SK-N-SH (cell line): ENCODE measurements at regions not wholly inside any gene's neighbourhood (a gene's known extent, or its start where the extent isn't known, plus 50 kb on each side); places are given as distances from the start of the nearest gene placed in this dataset.

ENCODE experiments used
- CTCF ChIA-PET: fragments of 300-600, 350-600 bp; formaldehyde crosslinking; extraction: SDS; loops from one replicate; lab custom pipeline; 2021; lab: Yijun Ruan, JAX
- POLR2A ChIA-PET: fragments of 350-600 bp; sonication (Branson Sonifier 250); formaldehyde crosslinking; extraction: SDS; loops from one replicate; lab custom pipeline; 2020; ENCODE audit warnings: antibody characterized with exemption, inconsistent platforms; lab: Yijun Ruan, JAX
- DNase-seq: peaks from one replicate; pipeline ENCODE4 v3.0.0; 2012
- H2AFZ ChIP-seq: fragments of 200-600 bp; sonication (generic); 2 replicates; pipeline ENCODE4 v1.8.1; 2016; ENCODE audit warnings: antibody characterized with exemption, mild to moderate bottlenecking, low read depth
- H3F3A ChIP-seq: fragments of 200-600 bp; sonication (generic); replicated peaks from 2 replicates; pipeline ENCODE3; 2016; ENCODE audit warnings: antibody characterized with exemption, mild to moderate bottlenecking; ENCODE audit not compliant: insufficient read depth
- H3K27ac ChIP-seq, 2 experiments: fragments of 200-500 bp in 1 of 2; fragments of 200-600 bp in 1 of 2; sonication (Bioruptor generic) in 1 of 2; sonication (generic), shearing (Covaris generic) in 1 of 2; 2 replicates each; pipeline versions ENCODE4 v1.5.1 to v1.6.1; 2014 to 2016; ENCODE audit warnings: low read depth in 2 of 2, inconsistent platforms in 1 of 2, low read length in 1 of 2, mild to moderate bottlenecking in 1 of 2, mixed read lengths in 1 of 2
- H3K27me3 ChIP-seq: fragments of 200-600 bp; sonication (generic), shearing (Covaris generic); 2 replicates; pipeline ENCODE4 v1.6.1; 2016; ENCODE audit warnings: mixed run types; ENCODE audit not compliant: insufficient read depth
- H3K36me3 ChIP-seq, 2 experiments: fragments of 200-500 bp in 1 of 2; fragments of 200-600 bp in 1 of 2; sonication (Bioruptor generic) in 1 of 2; sonication (generic) in 1 of 2; replicated peaks in 1 of 2; 2 replicates each; pipeline versions ENCODE3 to v1.5.1; 2014 to 2016; ENCODE audit warnings: low read length in 1 of 2, mild to moderate bottlenecking in 1 of 2; ENCODE audit not compliant: insufficient read depth in 2 of 2, control insufficient read depth in 1 of 2
- H3K4me1 ChIP-seq, 2 experiments: fragments of 200-500 bp in 1 of 2; fragments of 200-600 bp in 1 of 2; sonication (Bioruptor generic) in 1 of 2; sonication (generic), shearing (Covaris generic) in 1 of 2; 2 replicates each; pipeline versions ENCODE4 v1.5.1 to v1.6.1; 2014 to 2016; ENCODE audit warnings: low read depth in 1 of 2, low read length in 1 of 2, mixed run types in 1 of 2; ENCODE audit not compliant: insufficient read depth in 2 of 2, control insufficient read depth in 1 of 2
- H3K4me2 ChIP-seq: fragments of 200-600 bp; sonication (generic), shearing (Covaris generic); 2 replicates; pipeline ENCODE4 v1.6.1; 2017; ENCODE audit warnings: mixed run types
- H3K4me3 ChIP-seq, 2 experiments: fragments of 200-500 bp in 1 of 2; fragments of 200-600 bp in 1 of 2; sonication (Bioruptor generic) in 1 of 2; sonication (generic), shearing (Covaris generic) in 1 of 2; 2 replicates each; pipeline versions ENCODE4 v1.5.1 to v1.8.1; 2014 to 2016; ENCODE audit warnings: low read depth in 2 of 2, inconsistent platforms in 1 of 2, low read length in 1 of 2, mild to moderate bottlenecking in 1 of 2, mixed read lengths in 1 of 2, moderate library complexity in 1 of 2
- H3K79me2 ChIP-seq: fragments of 200-600 bp; sonication (generic); 2 replicates; pipeline ENCODE4 v1.8.1; 2017; ENCODE audit warnings: mild to moderate bottlenecking; ENCODE audit not compliant: insufficient read depth
- H3K9ac ChIP-seq: fragments of 200-600 bp; sonication (generic); 2 replicates; pipeline ENCODE4 v1.6.1; 2017; ENCODE audit warnings: mixed run types
- H3K9me2 ChIP-seq: fragments of 200-600 bp; sonication (generic); 2 replicates; pipeline ENCODE4 v1.6.1; 2017; ENCODE audit warnings: mixed run types
- H3K9me3 ChIP-seq: fragments of 200-600 bp; sonication (generic); 2 replicates; pipeline ENCODE4 v1.6.1; 2017; ENCODE audit warnings: mixed run types, mild to moderate bottlenecking, moderate library complexity
- H4K20me1 ChIP-seq: fragments of 200-600 bp; sonication (generic); 2 replicates; pipeline ENCODE4 v1.6.1; 2017; ENCODE audit warnings: mild to moderate bottlenecking, mixed run types; ENCODE audit not compliant: insufficient read depth
- ELF1 ChIP-seq: IDR thresholded peaks from 2 replicates; pipeline ENCODE4 v1.4.0; 2012
- EP300 ChIP-seq, 2 experiments: IDR thresholded peaks; 2 replicates each; pipeline versions ENCODE4 v1.4.0 to v1.6.1; 2012; ENCODE audit warnings: borderline replicate concordance in 1 of 2, low read depth in 1 of 2, low read length in 1 of 2
- EZH2phosphoT487 ChIP-seq: fragments of 200-600 bp; sonication (generic); IDR thresholded peaks from 2 replicates; pipeline ENCODE4 v1.6.1; 2017; ENCODE audit warnings: low read depth, mixed run types, mild to moderate bottlenecking, antibody characterized with exemption, moderate library complexity, borderline replicate concordance
- FOSL2 ChIP-seq: IDR thresholded peaks from 2 replicates; pipeline ENCODE4 v1.4.0; 2012; ENCODE audit warnings: low read depth, mild to moderate bottlenecking, moderate library complexity, borderline replicate concordance
- FOXM1 ChIP-seq: IDR thresholded peaks from 2 replicates; pipeline ENCODE4 v1.4.0; 2012; ENCODE audit warnings: low read depth, mild to moderate bottlenecking
- GATA2 ChIP-seq: sonication (generic); formaldehyde crosslinking; IDR thresholded peaks from 2 replicates; pipeline ENCODE4 v1.5.0; 2020; ENCODE audit warnings: mild to moderate bottlenecking, missing genetic modification reagents
- MEF2A ChIP-seq: IDR thresholded peaks from 2 replicates; pipeline ENCODE4 v1.4.0; 2012; ENCODE audit warnings: low read depth, borderline replicate concordance
- MXI1 ChIP-seq: IDR thresholded peaks from 2 replicates; pipeline ENCODE4 v1.6.1; 2012; ENCODE audit warnings: mild to moderate bottlenecking, low read depth, low read length, improper control_type of control experiment
- NFIC ChIP-seq: IDR thresholded peaks from 2 replicates; pipeline ENCODE4 v1.4.0; 2012; ENCODE audit warnings: borderline replicate concordance
- NRF1 ChIP-seq: IDR thresholded peaks from 2 replicates; pipeline ENCODE4 v1.6.1; 2012; ENCODE audit warnings: low read depth, mild to moderate bottlenecking, low read length
- RAD21 ChIP-seq: IDR thresholded peaks from 2 replicates; pipeline ENCODE4 v1.6.1; 2012; ENCODE audit warnings: mild to moderate bottlenecking, low read length
- RCOR1 ChIP-seq: fragments of 150-350 bp; IDR thresholded peaks from 2 replicates; pipeline ENCODE4 v1.6.1; 2017; ENCODE audit warnings: antibody characterized with exemption, low read length
- REST ChIP-seq: IDR thresholded peaks from 2 replicates; pipeline ENCODE4 v1.6.1; 2012; ENCODE audit warnings: mild to moderate bottlenecking, low read depth, low read length, moderate library complexity
- RFX5 ChIP-seq: IDR thresholded peaks from 2 replicates; pipeline ENCODE4 v1.6.1; 2012; ENCODE audit warnings: mild to moderate bottlenecking, improper control_type of control experiment, low read length
- RXRA ChIP-seq: IDR thresholded peaks from 2 replicates; pipeline ENCODE4 v1.4.0; 2012; ENCODE audit warnings: low read depth, mild to moderate bottlenecking, borderline replicate concordance
- SMC3 ChIP-seq: IDR thresholded peaks from 2 replicates; pipeline ENCODE4 v1.6.1; 2012; ENCODE audit warnings: low read depth, low read length, improper control_type of control experiment
- TAF1 ChIP-seq: IDR thresholded peaks from 2 replicates; pipeline ENCODE4 v1.6.1; 2012; ENCODE audit warnings: low read depth, mild to moderate bottlenecking, low read length, moderate library complexity, borderline replicate concordance
- TCF12 ChIP-seq: IDR thresholded peaks from 2 replicates; pipeline ENCODE4 v1.4.0; 2012
- TEAD4 ChIP-seq: IDR thresholded peaks from 2 replicates; pipeline ENCODE4 v1.4.0; 2012; ENCODE audit warnings: mild to moderate bottlenecking, borderline replicate concordance; ENCODE audit not compliant: insufficient read depth
- USF2 ChIP-seq: fragments of 150-350 bp; IDR thresholded peaks from 2 replicates; pipeline ENCODE4 v1.6.1; 2017; ENCODE audit warnings: antibody characterized with exemption, low read length, low read depth, borderline replicate concordance
- WGBS: methylation state at CpG from one replicate; pipeline ENCODE4 v1.1.6; 2017; ENCODE audit warnings: low lambda C conversion rate; 5-methylcytosine and 5-hydroxymethylcytosine counted together

- Histone ChIP-seq H3K4me1 (no peaks in the 10 kb centered on the region; a peak in 1 of 4 replicates), H3K36me3 (no peaks in the 10 kb centered on the region), H3K9me2 (no peaks in the 10 kb centered on the region), H2AFZ (no peak overlapping the region), H3K9ac (no peak overlapping the region), H4K20me1 (no peaks in the 10 kb centered on the region), H3K4me3 (no peak overlapping the region), H3K9me3 (peaks cover 7% of the 10 kb centered on the region; the same call in 1 of the 2 replicates), H3F3A (no peaks in the 10 kb centered on the region), H3K27ac (no peak overlapping the region), H3K27me3 (no peaks in the 10 kb centered on the region), H3K4me2 (no peak overlapping the region)
- ChIA-PET POLR2A (no interaction called here), CTCF (no interaction called here)
- 66% methylated on average over 1 of the region's 1 CpG for WGBS
- no peak for DNase-seq
- TF ChIP-seq RCOR1: no peak
- no peak for TF ChIP-seq MEF2A
- TF ChIP-seq MXI1: no peak
- TF ChIP-seq RXRA: no peak
- TF ChIP-seq, all 33 proteins: peak for 0
- H3K79me2 ChIP-seq: no peaks in the 10 kb centered on the region
Observed at GRCh38 chr9:13885258-13885657, 428.7 kb downstream of the NFIB start.

GRCh38 chr9:13879981-13880380 is 434.0 kb downstream of the NFIB start:
- POLR2A ChIA-PET: no interaction called here

More at GRCh38 chr9:13879981-13880380, 434.0 kb downstream of the NFIB start:
- no peaks in the 10 kb centered on the region for H4K20me1 ChIP-seq
- CTCF ChIA-PET: no interaction called here
- no peaks in the 10 kb centered on the region for H3F3A ChIP-seq
- DNase-seq: no peak
- no peaks in the 10 kb centered on the region for H3K79me2 ChIP-seq
- no peak overlapping the region for H3K4me2 ChIP-seq
- WGBS: 92% methylated on average over 1 of the region's 1 CpG
- TF ChIP-seq USF2 (no peak), TCF12 (no peak), GATA2 (CRISPR knock-in tag) (no peak), RFX5 (no peak), ELF1 (no peak), MXI1 (no peak), RXRA (no peak), FOXM1 (no peak), MEF2A (no peak), EZH2phosphoT487 (no peak), NFIC (no peak), FOSL2 (no peak), EP300 (IDR thresholded peaks at IDR 0.05; ENCODE audit: borderline replicate concordance in 1 of 2, low read depth in 1 of 2, low read length in 1 of 2) (no peak), TEAD4 (no peak), TAF1 (no peak), RAD21 (no peak), SMC3 (no peak), RCOR1 (no peak), NRF1 (no peak), REST (no peak)
- TF ChIP-seq, all 33 proteins: peak for 0
- Histone ChIP-seq H3K4me1 (no peaks in the 10 kb centered on the region; a peak in 1 of 4 replicates), H3K36me3 (no peaks in the 10 kb centered on the region), H3K27ac (no peak overlapping the region), H2AFZ (no peak overlapping the region), H3K9me3 (no peaks in the 10 kb centered on the region), H3K27me3 (no peaks in the 10 kb centered on the region), H3K9me2 (no peaks in the 10 kb centered on the region), H3K4me3 (no peak overlapping the region), H3K9ac (no peak overlapping the region)
